ENCODE measurements at regions not wholly inside any gene's neighbourhood (a gene's known extent, or its start where the extent isn't known, plus 50 kb on each side); places are given as distances from the start of the nearest gene placed in this dataset.

GRCh38 chr10:78291722-78292121 lies 258.1 kb downstream of the RPS24 start:
- Histone ChIP-seq H3K36me3 (ENCODE audit: insufficient read depth, low read length) (no peaks in the 10 kb centered on the region), H4K20me1 (ENCODE audit: insufficient read depth, low read length) (no peaks in the 10 kb centered on the region), H3K27ac (ENCODE audit: low read depth, low read length, poor library complexity, severe bottlenecking) (no peak overlapping the region), H3K79me2 (ENCODE audit: insufficient read depth, low read depth, low read length) (no peaks in the 10 kb centered on the region), H3K4me1 (ENCODE audit: insufficient read depth, low read length, poor library complexity, severe bottlenecking) (no peaks in the 10 kb centered on the region), H2AFZ (ENCODE audit: low read length) (no peak overlapping the region), H3K4me3 (ENCODE audit: low read depth, low read length, poor library complexity, severe bottlenecking) (no peak overlapping the region), H3K9me3 (ENCODE audit: low read length) (no peaks in the 10 kb centered on the region), H3K9me2 (ENCODE audit: insufficient read depth, low read length) (no peaks in the 10 kb centered on the region), H3K4me2 (ENCODE audit: low read length) (no peak overlapping the region)
- intact Hi-C loops (cut with micrococcal nuclease; ENCODE audit: unreplicated experiment), result no loop called here
- no peak for DNase-seq (ENCODE audit: low spot score)
- ChIA-PET POLR2A (interaction anchor here (0.6 kb wide), 1 partner anchor 33 kb away, joined by 3 read pairs; no protein-coding TSS in a partner anchor), CTCF (ENCODE audit: unreplicated experiment) (no interaction called here)
- no peak for TF ChIP-seq EZH2phosphoT487 (IDR thresholded peaks at IDR 0.05; ENCODE audit: borderline replicate concordance, low read depth, low read length)
- no peak for TF ChIP-seq CTCF (conservative IDR thresholded peaks at IDR 0.05; ENCODE audit: low read length)
- BruUV-seq (replicated peaks), result no TSS peak

- intact Hi-C loops (cut with micrococcal nuclease; ENCODE audit: unreplicated experiment), result no loop called here
- TF ChIP-seq EZH2phosphoT487 (IDR thresholded peaks at IDR 0.05; ENCODE audit: borderline replicate concordance, low read depth, low read length), result no peak
- no peak for TF ChIP-seq CTCF (conservative IDR thresholded peaks at IDR 0.05; ENCODE audit: low read length)
- H3K27ac ChIP-seq (ENCODE audit: low read depth, low read length, poor library complexity, severe bottlenecking), result no peak overlapping the region
- no peak overlapping the region for H2AFZ ChIP-seq (ENCODE audit: low read length)
- no peaks in the 10 kb centered on the region for H3K9me2 ChIP-seq (ENCODE audit: insufficient read depth, low read length)
- ChIA-PET POLR2A (interaction anchor here (0.6 kb wide), 1 partner anchor 32 kb away, joined by 3 read pairs; no protein-coding TSS in a partner anchor), CTCF (ENCODE audit: unreplicated experiment) (no interaction called here)
- H4K20me1 ChIP-seq (ENCODE audit: insufficient read depth, low read length), result no peaks in the 10 kb centered on the region
- no TSS peak for BruUV-seq (replicated peaks)
- DNase-seq (ENCODE audit: low spot score), result no peak
- no peaks in the 10 kb centered on the region for H3K9me3 ChIP-seq (ENCODE audit: low read length)
- no peaks in the 10 kb centered on the region for H3K79me2 ChIP-seq (ENCODE audit: insufficient read depth, low read depth, low read length)
- no peaks in the 10 kb centered on the region for H3K4me1 ChIP-seq (ENCODE audit: insufficient read depth, low read length, poor library complexity, severe bottlenecking)
- no peak overlapping the region for H3K4me2 ChIP-seq (ENCODE audit: low read length)
- H3K4me3 ChIP-seq (ENCODE audit: low read depth, low read length, poor library complexity, severe bottlenecking), result no peak overlapping the region
- H3K36me3 ChIP-seq (ENCODE audit: insufficient read depth, low read length), result no peaks in the 10 kb centered on the region
Measured at GRCh38 chr10:78292250-78292981, 258.8 kb downstream of the RPS24 start.

Data from OCI-LY7 (cell line).